ENCODE measurements at regions not wholly inside any gene's neighbourhood (a gene's known extent, or its start where the extent isn't known, plus 50 kb on each side); places are given as distances from the start of the nearest gene placed in this dataset.
"Not testable (repeated sequence)": the region's sequence is repeated elsewhere in the genome, so short reads cannot be mapped to it uniquely, and the experiment has no call there.

DNA sequence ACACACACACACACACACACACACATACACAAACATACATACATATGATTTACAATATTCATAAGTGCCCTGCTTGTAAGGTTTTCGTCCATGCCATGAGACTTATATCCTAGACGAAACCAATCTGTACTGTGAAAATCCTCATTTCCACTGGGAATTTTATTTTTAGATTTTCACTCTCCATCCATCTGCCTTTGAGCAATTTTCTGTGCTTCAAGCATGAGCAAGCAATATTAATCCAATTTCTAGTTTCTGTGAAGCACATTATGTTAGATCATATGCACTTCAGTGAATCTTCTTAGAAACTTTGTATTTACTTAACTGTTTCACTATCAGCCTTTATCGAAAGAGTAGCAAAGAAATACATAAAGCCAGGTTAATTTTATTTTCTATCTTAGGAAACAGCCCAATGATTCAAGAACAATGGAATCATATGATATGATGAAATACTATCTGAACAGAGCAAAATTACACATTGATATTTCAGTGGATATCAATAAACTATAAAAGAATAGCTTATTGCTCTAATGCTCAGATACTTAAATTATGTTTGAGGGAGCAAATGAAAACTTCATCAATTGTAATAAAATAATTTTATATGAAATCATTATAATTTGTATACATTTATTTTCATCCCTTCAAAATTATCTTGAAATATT, 1100.7 kb upstream of the MIR17HG start:
- H3K4me3 ChIP-seq (ENCODE audit: low read depth, low read length) = no peak overlapping the region

- no peak overlapping the region for H3K4me3 ChIP-seq (ENCODE audit: low read depth, low read length)
Measured at GRCh38 chr13:90253806-90254205, 1093.7 kb upstream of the MIR17HG start.

DNA sequence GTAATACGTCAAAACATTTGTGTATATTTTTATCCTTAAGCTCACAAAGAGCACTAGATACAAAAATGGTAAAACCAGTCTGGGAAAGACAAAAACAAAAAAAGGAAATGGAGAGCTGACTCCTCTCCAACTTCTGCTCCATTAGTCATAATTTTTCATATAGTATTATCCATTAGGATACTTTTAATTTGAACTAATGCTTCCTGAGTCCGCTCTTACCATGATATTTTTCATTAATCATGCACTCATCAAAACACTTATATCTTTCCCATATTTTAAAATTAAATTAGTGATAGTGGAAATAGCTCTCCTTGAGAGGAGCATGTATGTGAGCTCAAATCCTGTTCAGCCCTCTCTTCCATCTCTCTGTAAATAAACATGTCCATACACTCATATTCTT, 1093.0 kb upstream of the MIR17HG start:
- no peak overlapping the region for H3K4me3 ChIP-seq (ENCODE audit: low read depth, low read length)

- H3K4me3 ChIP-seq (ENCODE audit: low read depth, low read length) = no peak overlapping the region
Measured at GRCh38 chr13:90256746-90257145, 1090.7 kb upstream of the MIR17HG start.

- no peak overlapping the region for H3K4me3 ChIP-seq (ENCODE audit: low read depth, low read length)
Measured at GRCh38 chr13:90258129-90258528, 1089.4 kb upstream of the MIR17HG start.

DNA sequence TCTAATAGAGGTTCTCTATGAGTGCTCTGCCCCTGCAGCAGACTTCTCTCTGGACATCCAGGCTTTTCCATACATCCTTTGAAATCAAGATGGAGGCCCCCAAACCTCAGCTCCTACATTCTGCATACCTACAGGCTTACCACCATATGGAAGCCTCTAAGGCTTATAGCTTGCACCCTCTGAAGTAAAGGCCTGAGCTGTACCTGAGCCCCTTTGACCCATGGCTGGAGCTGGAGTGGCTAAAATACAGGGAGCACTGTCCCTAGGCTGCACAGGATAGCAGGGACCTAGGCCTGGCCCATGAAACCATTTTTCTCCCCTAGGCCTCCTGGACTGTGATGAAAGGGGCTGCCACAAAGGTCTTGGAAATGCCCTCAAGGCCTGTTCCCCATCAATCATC, 1086.1 kb upstream of the MIR17HG start:
- H3K4me3 ChIP-seq (ENCODE audit: low read depth, low read length) = no peak overlapping the region

DNA sequence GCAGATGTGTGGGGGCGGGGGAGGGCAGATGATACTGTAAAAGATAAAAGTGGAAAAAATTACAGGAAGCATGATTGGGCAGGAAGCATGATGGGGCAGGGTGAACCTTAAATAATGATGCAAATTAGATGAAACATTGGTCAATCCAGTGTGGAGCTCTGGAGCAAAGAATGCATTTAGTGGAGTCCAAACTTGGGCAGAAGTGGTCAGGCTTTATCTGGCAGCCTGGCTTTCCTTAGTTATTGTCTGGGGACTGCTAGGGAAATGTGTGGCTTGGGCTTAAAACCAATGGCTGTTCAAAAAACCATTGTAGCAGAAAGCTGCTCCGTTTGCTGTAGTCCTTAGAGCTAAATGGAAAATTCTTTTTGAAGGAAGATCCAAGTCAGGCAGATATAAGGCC, 1077.3 kb upstream of the MIR17HG start:
- H3K4me3 ChIP-seq (ENCODE audit: low read depth, low read length) = no peak overlapping the region

DNA sequence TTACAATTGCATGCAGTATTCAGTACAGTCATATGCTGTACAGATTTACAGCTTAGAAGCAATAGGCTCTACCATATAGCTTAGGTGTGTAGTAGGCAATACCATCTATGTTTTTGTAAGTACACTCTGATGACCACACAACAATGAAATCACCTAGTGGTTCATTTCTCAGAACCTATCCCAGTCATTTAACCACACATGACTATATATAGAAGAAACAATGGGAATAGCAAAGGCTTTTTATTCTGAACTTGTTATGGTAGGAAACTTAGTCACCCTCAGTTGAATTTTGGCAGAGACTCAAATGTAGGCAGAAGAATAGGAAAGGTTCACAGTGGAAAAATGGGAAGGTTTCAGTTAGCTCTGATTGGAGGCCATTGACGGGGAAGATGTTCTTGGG, 1075.1 kb upstream of the MIR17HG start:
- H3K4me3 ChIP-seq (ENCODE audit: low read depth, low read length) = no peak overlapping the region

- no peak overlapping the region for H3K4me3 ChIP-seq (ENCODE audit: low read depth, low read length)
Measured at GRCh38 chr13:90276216-90276615, 1071.3 kb upstream of the MIR17HG start.

DNA sequence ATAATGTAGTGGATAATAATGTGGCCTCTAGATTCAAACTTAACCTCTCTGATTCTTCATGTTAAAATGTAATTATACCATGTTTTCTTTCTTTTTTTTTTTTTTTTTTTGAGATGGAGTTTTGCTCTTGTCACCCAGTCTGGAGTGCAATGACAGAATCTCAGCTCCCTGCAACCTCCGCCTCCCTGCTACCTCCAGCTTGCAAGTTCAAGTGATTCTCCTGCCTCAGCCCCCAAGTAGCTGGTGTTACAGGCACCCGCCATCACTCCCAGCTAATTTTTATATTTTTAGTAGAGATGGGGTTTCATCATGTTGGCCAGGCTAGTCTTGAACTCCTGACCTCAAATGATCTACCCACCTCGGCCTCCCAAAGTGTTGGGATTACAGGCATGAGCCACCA, 1069.3 kb upstream of the MIR17HG start:
- H3K4me3 ChIP-seq (ENCODE audit: low read depth, low read length) = not testable (repeated sequence)

GRCh38 chr13:90281709-90282108, 1065.8 kb upstream of the MIR17HG start:
- H3K4me3 ChIP-seq (ENCODE audit: low read depth, low read length) = no peak overlapping the region

GRCh38 chr13:90287521-90287920, 1060.0 kb upstream of the MIR17HG start:
- H3K4me3 ChIP-seq (ENCODE audit: low read depth, low read length) = no peak overlapping the region

GRCh38 chr13:90293793-90294361, 1053.6 kb upstream of the MIR17HG start:
- H3K4me3 ChIP-seq (ENCODE audit: low read depth, low read length) = no peak overlapping the region

DNA sequence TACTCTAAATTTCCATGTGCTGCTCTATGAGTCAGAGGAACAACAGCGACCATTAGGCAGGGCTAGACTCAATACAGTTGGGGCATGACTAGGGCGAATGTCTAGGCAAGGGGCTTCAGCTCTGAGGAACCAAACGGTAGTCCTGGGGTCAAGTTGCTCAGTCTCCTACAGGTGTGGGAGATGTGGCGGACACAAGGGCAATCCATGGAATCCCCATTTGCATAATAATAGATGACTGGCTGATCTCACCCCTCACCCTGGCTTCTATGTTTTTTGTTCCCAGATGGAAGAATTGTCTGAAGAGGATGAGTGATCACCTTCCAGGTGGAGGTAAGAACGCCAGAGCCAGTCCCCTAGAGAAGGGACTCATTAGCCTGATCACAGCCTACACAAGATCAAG, 1048.2 kb upstream of the MIR17HG start:
- no peak overlapping the region for H3K4me3 ChIP-seq (ENCODE audit: low read depth, low read length)

GRCh38 chr13:90300015-90300414, 1047.5 kb upstream of the MIR17HG start:
- H3K4me3 ChIP-seq (ENCODE audit: low read depth, low read length) = no peak overlapping the region

GRCh38 chr13:90302107-90302506, 1045.4 kb upstream of the MIR17HG start:
- H3K4me3 ChIP-seq (ENCODE audit: low read depth, low read length) = no peak overlapping the region

- H3K4me3 ChIP-seq (ENCODE audit: low read depth, low read length) = no peak overlapping the region
Measured at GRCh38 chr13:90305796-90306195, 1041.7 kb upstream of the MIR17HG start.

DNA sequence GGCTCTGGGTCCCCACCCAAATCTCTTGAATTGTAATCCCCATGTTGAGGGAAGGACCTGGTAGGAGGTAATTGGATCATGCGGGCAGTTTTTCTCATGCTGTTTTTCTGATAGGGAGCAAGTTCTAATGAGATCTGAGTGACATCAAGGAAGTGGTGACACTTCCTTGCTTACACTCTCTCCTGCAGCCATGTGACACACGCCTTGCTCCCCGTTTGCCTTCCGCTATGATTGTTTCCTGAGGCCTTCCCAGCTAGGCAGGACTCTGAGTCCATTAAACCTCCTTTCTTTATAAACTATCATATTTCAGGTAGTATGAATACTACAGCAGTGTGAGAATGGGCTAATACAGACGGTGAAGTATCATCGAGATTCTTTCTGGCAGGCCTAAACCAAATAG, 1040.4 kb upstream of the MIR17HG start:
- H3K4me3 ChIP-seq (ENCODE audit: low read depth, low read length) = no peak overlapping the region

DNA sequence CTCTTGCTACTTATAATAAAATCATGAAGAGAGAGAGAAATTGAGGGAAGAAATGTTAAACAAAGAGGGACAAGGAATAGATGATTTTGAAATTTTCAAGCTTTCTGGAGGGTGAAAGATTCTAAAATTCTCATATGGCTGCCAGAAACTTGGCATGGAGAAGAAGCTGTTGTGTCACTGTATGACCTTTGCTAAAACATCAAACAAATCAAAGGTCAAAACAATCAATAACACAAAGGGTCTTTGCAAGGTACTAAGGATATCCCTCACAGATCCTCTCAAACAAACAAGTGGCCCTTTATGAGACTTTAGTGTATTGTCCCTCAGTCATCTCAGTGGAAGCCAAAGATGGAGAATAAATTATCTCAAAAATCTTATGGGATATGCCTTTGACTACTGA, 1039.2 kb upstream of the MIR17HG start:
- H3K4me3 ChIP-seq (ENCODE audit: low read depth, low read length) = no peak overlapping the region

- no peak overlapping the region for H3K4me3 ChIP-seq (ENCODE audit: low read depth, low read length)
Measured at GRCh38 chr13:90311929-90312328, 1035.6 kb upstream of the MIR17HG start.

DNA sequence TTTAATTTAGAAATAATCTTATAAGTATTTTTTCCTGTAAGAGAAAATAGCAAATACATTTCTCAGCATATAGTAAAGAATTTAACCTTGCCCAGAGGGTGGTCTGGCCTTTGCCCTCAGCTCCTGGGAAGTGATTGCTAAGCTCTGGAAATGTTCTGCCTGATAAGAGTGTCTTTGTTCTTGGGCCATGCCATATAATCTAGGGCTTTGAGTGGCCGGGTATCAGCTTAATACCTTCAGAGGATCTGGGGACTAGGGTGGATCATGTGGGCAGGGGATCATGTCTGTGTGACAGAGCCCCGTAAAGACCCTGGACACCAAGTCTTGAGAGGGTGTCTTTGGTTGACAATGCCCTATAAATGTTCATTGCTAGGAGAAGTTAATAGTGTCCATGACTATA, 1032.4 kb upstream of the MIR17HG start:
- no peak overlapping the region for H3K4me3 ChIP-seq (ENCODE audit: low read depth, low read length)

GRCh38 chr13:90320664-90321063, 1026.8 kb upstream of the MIR17HG start:
- no peak overlapping the region for H3K4me3 ChIP-seq (ENCODE audit: low read depth, low read length)

DNA sequence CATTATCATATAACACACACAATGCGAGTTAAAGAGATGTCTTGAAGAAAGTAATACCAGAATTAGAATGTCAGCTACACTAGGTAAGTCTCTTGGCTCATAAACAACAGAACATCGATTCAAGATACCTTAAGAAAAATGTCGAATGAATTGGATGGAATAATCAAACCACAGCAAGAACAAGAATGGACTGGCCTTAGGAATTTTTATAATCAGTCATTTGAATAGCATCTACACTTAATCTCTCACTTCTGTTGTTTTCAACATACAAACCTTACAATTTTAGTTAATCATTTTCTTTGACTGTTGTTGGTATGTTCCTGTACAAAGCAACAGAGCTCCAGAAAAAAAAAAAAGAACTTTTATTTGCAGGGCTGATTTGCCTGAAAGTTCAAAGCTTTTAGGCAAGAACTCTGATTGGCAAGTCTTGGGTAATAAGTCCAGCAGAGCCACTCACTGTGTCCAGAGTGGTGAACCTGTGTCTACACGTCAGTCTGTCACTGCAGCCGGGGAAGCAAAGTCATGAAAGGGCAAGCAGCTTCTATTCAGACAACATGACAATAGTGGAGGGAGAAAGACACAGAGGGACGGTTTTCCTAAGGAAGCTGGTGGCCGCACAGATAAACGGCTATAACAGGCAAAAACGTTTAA, 1026.1 kb upstream of the MIR17HG start:
- no peak overlapping the region for H3K4me3 ChIP-seq (ENCODE audit: low read depth, low read length)

Measured in iPS-11a (cell line).